C4-2B (cell line): ENCODE measurements at regions not wholly inside any gene's neighbourhood (a gene's known extent, or its start where the extent isn't known, plus 50 kb on each side); places are given as distances from the start of the nearest gene placed in this dataset.

Source experiments
- CTCF ChIP-seq: fragments of 450-650 bp; conservative IDR thresholded peaks from 2 replicates; pipeline ENCODE4 v1.5.1; 2017; ENCODE audit warnings: mild to moderate bottlenecking
- ZFX ChIP-seq: fragments of 450-650 bp; IDR thresholded peaks from 2 replicates; pipeline ENCODE4 v1.6.1; 2017

DNA sequence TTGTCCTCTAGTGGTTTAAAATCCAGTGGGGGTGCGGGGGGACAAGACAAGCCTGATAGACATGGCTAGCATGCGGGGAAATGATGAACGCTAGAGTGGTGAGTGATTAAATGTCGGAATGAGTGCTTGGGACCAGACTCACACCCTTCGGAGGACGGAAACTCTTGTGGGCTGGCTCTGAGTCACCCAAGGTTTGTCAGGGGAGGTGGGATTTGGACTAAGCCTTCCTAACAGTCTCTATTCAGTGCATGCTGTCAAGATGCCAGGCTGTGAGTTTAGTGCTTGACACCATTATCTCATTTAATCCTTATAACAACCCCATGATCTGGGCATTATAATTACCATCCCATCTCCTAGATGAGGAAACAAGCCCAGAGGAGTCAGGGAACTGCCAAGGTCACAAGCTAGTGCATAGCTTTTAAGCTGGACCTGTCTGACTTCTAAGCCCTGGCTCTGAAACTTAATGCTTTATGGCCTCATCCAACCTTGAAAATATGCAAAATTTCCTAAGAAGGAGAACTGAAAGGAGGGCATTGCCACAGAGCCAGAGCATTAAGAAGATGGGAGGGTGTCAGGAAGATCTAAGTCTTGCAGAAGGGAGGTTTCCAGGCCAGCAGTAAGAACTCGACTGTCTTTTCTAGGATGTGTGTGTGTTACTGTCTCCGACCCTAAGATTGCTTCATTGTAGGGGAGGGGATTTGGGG, 168.7 kb upstream of the LRFN2 start:
- TF ChIP-seq CTCF (no peak), ZFX (no peak)
